GM10266 (cell line): ENCODE measurements at regions not wholly inside any gene's neighbourhood (a gene's known extent, or its start where the extent isn't known, plus 50 kb on each side); places are given as distances from the start of the nearest gene placed in this dataset.

Source experiments
- DNase-seq: peaks from one replicate; pipeline ENCODE4 v3.0.0; 2012; ENCODE audit errors: extremely low spot score
- CTCF ChIP-seq: IDR thresholded peaks from 2 replicates; pipeline ENCODE4 v1.5.1; 2012; ENCODE audit warnings: mild to moderate bottlenecking, low read depth; ENCODE audit not compliant: control insufficient read depth, insufficient read depth; ENCODE audit errors: missing control alignments

DNA sequence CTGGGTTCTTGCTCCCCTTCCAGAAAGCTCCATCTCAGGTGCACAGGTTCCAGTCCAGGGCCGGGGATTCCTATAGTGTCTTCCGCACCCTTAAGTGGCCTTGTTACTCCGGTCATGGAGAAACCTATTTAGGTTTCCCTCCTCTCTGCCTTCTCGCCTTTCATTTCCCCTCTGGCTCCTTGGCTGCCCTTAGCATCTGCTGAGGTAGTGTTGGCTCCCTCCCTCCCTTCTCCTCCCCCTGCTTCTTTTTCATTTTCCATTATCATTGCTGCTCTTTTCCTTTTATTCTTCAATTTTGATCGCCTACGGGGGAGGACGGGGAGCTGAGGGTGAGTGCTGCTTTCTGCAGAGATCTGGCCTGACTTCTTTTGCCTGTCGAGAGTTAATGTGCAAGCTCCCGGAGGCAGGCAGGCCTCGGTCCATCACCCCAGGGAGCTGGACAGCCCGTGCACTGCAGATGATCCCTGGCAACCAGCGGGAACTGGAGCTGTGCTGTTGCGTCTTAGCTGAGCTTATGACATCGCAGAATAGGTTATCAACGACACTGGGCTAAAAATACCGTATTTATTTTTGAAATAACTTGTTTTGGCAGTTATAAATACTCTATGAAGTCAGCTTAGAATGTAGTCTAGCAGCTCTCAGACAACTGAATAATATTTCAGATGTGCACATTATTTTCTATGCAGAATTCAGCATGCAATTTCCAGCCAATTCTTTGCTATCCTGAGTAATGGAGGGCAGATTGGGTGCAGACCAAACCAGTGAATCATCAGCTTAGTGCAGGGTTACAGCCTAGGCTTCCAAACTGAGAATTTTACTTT, 141.9 kb downstream of the SLC4A3 start:
- no peak for DNase-seq
- TF ChIP-seq CTCF: no peak

GRCh38 chr2:219772103-219772635, 144.7 kb downstream of the SLC4A3 start:
- no peak for DNase-seq
- TF ChIP-seq CTCF: no peak

DNA sequence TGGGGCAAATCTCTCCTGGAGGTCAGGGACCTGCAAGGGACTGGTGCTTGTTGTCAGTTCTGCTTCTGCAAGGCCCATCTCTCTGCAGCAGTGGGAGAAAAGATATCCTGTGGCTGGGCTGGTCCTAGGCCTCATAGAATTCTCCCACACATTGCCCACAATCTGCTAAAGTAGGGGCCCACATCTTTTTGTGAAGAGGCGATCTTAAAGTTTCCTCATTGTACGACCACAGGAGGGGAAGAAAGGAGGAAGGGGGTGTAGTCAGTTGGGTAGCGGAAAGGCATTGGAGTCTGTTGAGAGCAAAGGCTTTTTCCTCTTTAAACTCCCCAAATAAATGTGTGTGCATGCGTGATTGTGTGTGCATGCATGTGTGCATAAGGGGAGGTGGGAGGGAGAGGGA, 145.3 kb downstream of the SLC4A3 start:
- no peak for DNase-seq
- no peak for TF ChIP-seq CTCF

DNA sequence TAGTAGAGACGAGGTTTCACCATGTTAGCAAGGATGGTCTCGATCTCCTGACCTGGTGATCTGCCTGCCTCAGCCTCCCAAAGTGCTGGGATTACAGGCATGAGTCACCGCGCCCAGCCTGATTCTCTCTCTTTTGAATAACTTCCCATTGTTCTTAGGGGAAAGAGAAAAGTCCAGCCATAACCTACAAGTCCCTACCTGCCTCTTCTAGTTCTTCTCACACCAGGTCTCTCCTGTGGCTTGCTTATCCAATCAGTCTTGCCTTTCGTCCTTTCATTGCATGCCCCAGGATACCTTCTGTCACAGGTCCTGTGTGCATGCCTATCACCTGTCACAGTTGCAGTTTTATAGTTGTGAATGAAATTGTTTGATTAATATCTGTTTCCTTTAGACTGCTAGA, 148.1 kb downstream of the SLC4A3 start:
- no peak for TF ChIP-seq CTCF
- no peak for DNase-seq

DNA sequence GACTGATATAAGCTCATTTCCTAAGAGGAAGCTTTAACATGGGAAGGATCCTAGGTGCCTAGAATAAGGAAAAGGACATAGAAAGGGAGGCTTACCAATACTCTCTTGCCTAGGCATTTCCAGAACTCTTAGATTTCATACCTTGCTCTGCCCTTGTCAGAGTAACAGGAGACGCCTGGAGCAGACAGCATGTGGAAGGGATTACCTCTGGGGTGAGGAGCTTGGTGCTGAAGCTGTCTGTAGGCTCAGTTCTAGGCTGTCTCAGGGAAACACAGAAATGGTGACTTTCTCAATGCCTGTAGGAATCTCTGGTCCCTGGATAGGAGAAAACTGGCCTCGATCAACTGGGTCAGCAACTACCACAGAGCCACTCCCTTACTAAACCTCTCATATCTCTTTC, 150.0 kb downstream of the SLC4A3 start:
- no peak for TF ChIP-seq CTCF
- DNase-seq: no peak

GRCh38 chr2:219778189-219778588, 150.8 kb downstream of the SLC4A3 start:
- no peak for DNase-seq
- no peak for TF ChIP-seq CTCF

DNA sequence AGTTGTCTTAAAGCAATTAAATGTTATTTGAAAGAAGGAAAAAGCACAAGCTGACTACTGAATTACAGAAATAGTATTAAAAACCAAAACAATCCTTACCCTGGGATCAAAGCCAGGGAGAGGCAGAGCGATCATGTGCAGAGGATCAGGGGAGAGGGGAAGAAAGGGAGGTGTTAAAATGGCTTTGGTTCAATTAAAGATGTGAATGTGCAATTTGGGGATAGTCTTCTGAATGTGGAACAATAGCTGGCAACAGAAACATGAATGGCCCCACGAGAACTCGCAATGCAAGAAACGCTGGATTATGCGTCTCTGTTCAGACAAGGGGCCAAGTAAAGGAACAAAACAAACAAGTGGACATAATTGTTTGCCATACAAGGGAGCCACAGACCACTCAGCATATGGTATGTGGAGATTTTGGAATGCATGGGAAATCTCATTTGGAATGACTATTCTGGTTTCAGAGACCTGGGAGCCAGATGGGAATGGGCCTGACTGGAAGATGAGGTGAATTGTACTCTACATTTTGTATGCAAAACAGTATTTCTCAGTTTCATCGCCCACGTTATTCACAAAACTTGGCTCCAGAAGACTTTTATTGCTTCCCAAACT, 155.4 kb downstream of the SLC4A3 start:
- TF ChIP-seq CTCF: no peak
- no peak for DNase-seq
